SK-N-SH (cell line): ENCODE measurements at regions not wholly inside any gene's neighbourhood (a gene's known extent, or its start where the extent isn't known, plus 50 kb on each side); places are given as distances from the start of the nearest gene placed in this dataset.

Source experiments
- CTCF ChIP-seq: fragments of 200-600 bp; sonication (generic); IDR thresholded peaks from 2 replicates; pipeline ENCODE4 v1.6.1; 2017; ENCODE audit warnings: antibody characterized with exemption, mild to moderate bottlenecking, moderate library complexity
- EP300 ChIP-seq, 2 experiments: IDR thresholded peaks; 2 replicates each; pipeline versions ENCODE4 v1.4.0 to v1.6.1; 2012; ENCODE audit warnings: borderline replicate concordance in 1 of 2, low read depth in 1 of 2, low read length in 1 of 2
- FOXJ3 ChIP-seq: sonication (generic); formaldehyde crosslinking; IDR thresholded peaks from 2 replicates; pipeline ENCODE4 v1.5.1; 2020; ENCODE audit warnings: mild to moderate bottlenecking, missing genetic modification reagents
- FOXM1 ChIP-seq: IDR thresholded peaks from 2 replicates; pipeline ENCODE4 v1.4.0; 2012; ENCODE audit warnings: low read depth, mild to moderate bottlenecking
- GABPA ChIP-seq: IDR thresholded peaks from 2 replicates; pipeline ENCODE4 v1.4.0; 2012; ENCODE audit warnings: low read depth, mild to moderate bottlenecking
- IRF3 ChIP-seq: fragments of 150-350 bp; IDR thresholded peaks from 2 replicates; pipeline ENCODE4 v1.6.1; 2016; ENCODE audit warnings: mild to moderate bottlenecking, low read depth, low read length
- MAX ChIP-seq: IDR thresholded peaks from 2 replicates; pipeline ENCODE4 v1.4.0; 2012; ENCODE audit warnings: low read depth
- NRF1 ChIP-seq: IDR thresholded peaks from 2 replicates; pipeline ENCODE4 v1.6.1; 2012; ENCODE audit warnings: low read depth, mild to moderate bottlenecking, low read length
- POLR2AphosphoS5 ChIP-seq: IDR thresholded peaks from 2 replicates; pipeline ENCODE4 v1.6.1; 2012; ENCODE audit warnings: low read depth, low read length
- REST ChIP-seq: IDR thresholded peaks from 2 replicates; pipeline ENCODE4 v1.6.1; 2012; ENCODE audit warnings: mild to moderate bottlenecking, low read depth, low read length, moderate library complexity
- RFX5 ChIP-seq: IDR thresholded peaks from 2 replicates; pipeline ENCODE4 v1.6.1; 2012; ENCODE audit warnings: mild to moderate bottlenecking, improper control_type of control experiment, low read length
- RXRA ChIP-seq: IDR thresholded peaks from 2 replicates; pipeline ENCODE4 v1.4.0; 2012; ENCODE audit warnings: low read depth, mild to moderate bottlenecking, borderline replicate concordance
- SMC3 ChIP-seq: IDR thresholded peaks from 2 replicates; pipeline ENCODE4 v1.6.1; 2012; ENCODE audit warnings: low read depth, low read length, improper control_type of control experiment
- YY1 ChIP-seq: IDR thresholded peaks from 2 replicates; pipeline ENCODE4 v1.4.0; 2012; ENCODE audit warnings: low read depth, mild to moderate bottlenecking

- TF ChIP-seq CTCF (no peak), RFX5 (no peak), FOXJ3 (CRISPR knock-in tag) (no peak), EP300 (IDR thresholded peaks at IDR 0.05; ENCODE audit: borderline replicate concordance in 1 of 2, low read depth in 1 of 2, low read length in 1 of 2) (no peak), REST (no peak), YY1 (no peak), POLR2AphosphoS5 (no peak), FOXM1 (no peak), IRF3 (no peak), SMC3 (no peak), MAX (no peak), GABPA (no peak), RXRA (no peak), NRF1 (no peak)
Observed at GRCh38 chr4:83708500-83709175, 172.7 kb downstream of the GPAT3 start.
